HEK293T (cell line): ENCODE measurements at regions not wholly inside any gene's neighbourhood (a gene's known extent, or its start where the extent isn't known, plus 50 kb on each side); places are given as distances from the start of the nearest gene placed in this dataset.

Experiments used
- ELF4 ChIP-seq: fragments of 450-650 bp; IDR thresholded peaks from 2 replicates; pipeline ENCODE4 v1.6.1; 2017; ENCODE audit warnings: antibody characterized with exemption
- FOXA1 ChIP-seq: fragments of 450-650 bp; IDR thresholded peaks from 2 replicates; pipeline ENCODE4 v1.6.1; 2016; ENCODE audit warnings: mild to moderate bottlenecking
- FOXM1 ChIP-seq: fragments of 450-650 bp; IDR thresholded peaks from 2 replicates; pipeline ENCODE4 v1.6.1; 2017; ENCODE audit warnings: mild to moderate bottlenecking, borderline replicate concordance
- L3MBTL2 ChIP-seq: fragments of 450-650 bp; conservative IDR thresholded peaks from 2 replicates; pipeline ENCODE4 v1.6.1; 2016; ENCODE audit warnings: mild to moderate bottlenecking
- PKNOX1 ChIP-seq: fragments of 450-650 bp; IDR thresholded peaks from 2 replicates; pipeline ENCODE4 v1.6.1; 2016
- SP1 ChIP-seq: fragments of 450-650 bp; IDR thresholded peaks from 2 replicates; pipeline ENCODE4 v1.6.1; 2017
- SUZ12 ChIP-seq: fragments of 450-650 bp; IDR thresholded peaks from 2 replicates; pipeline ENCODE4 v1.6.1; 2016; ENCODE audit warnings: mild to moderate bottlenecking
- TARDBP ChIP-seq: fragments of 450-650 bp; IDR thresholded peaks from 2 replicates; pipeline ENCODE4 v1.6.1; 2016
- ZNF384 ChIP-seq: fragments of 450-650 bp; IDR thresholded peaks from 2 replicates; pipeline ENCODE4 v1.6.1; 2016

GRCh38 chr9:99366621-99367020, 144.5 kb downstream of the SEC61B start:
- no peak for TF ChIP-seq L3MBTL2
- TF ChIP-seq SUZ12: no peak
- no peak for TF ChIP-seq FOXA1
- TF ChIP-seq ELF4: no peak
- TF ChIP-seq FOXM1: no peak
- TF ChIP-seq TARDBP: no peak
- TF ChIP-seq PKNOX1: no peak
- no peak for TF ChIP-seq ZNF384
- no peak for TF ChIP-seq SP1
